Progenitor cell of endocrine pancreas (in vitro differentiated cells): ENCODE measurements at regions not wholly inside any gene's neighbourhood (a gene's known extent, or its start where the extent isn't known, plus 50 kb on each side); places are given as distances from the start of the nearest gene placed in this dataset.
A peak's percentile ranks its signal among the peaks of the same experiment; 100 is the strongest.

ENCODE experiments used
- DNase-seq: peaks from one replicate; pipeline ENCODE4 v3.0.0; 2021; ENCODE audit warnings: low spot score; ENCODE audit not compliant: unreplicated experiment
- H3K27ac Mint-ChIP-seq: 2 replicates; pipeline ENCODE4 v1.8.0; 2021; ENCODE audit warnings: mild to moderate bottlenecking, moderate library complexity, mixed read lengths
- H3K27me3 Mint-ChIP-seq: 2 replicates; pipeline ENCODE4 v1.8.0; 2021; ENCODE audit warnings: mixed read lengths
- H3K36me3 Mint-ChIP-seq: 2 replicates; pipeline ENCODE4 v1.8.0; 2022; ENCODE audit warnings: mixed read lengths; ENCODE audit not compliant: insufficient read depth
- H3K4me1 Mint-ChIP-seq: 2 replicates; pipeline ENCODE4 v1.8.0; 2021; ENCODE audit warnings: low read depth, mixed read lengths
- H3K4me3 Mint-ChIP-seq: 2 replicates; pipeline ENCODE4 v1.8.0; 2021; ENCODE audit warnings: low read depth, mild to moderate bottlenecking, moderate library complexity, mixed read lengths
- H3K9me3 Mint-ChIP-seq: 2 replicates; pipeline ENCODE4 v1.8.0; 2021; ENCODE audit warnings: low read depth, mixed read lengths
- CTCF ChIP-seq: fragments of 200-600 bp; sonication (generic); IDR thresholded peaks from one replicate; pipeline ENCODE4 v1.5.0; 2021; ENCODE audit warnings: antibody characterized with exemption, mild to moderate bottlenecking; ENCODE audit not compliant: unreplicated experiment

DNA sequence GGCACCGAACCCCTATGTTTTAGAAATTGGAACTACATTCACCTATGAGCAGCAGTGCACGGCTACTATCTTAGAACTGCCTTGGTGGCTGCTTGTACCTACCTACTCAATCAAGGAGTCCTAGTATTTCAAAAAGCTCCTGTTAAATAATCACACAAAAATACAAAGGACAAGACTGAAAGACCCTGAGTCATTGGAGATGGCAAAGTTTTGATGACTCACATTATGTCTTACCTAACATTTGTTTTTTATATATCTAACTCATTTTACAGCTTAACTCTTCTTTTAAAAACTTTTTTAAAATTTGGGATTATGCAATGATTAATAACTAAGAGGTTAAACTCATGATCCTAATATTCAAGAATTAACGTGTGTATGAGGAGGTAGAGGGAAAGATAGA, 1206.0 kb upstream of the TMPRSS15 start:
- Mint-ChIP-seq H3K4me3 (no peak overlapping the region), H3K36me3 (no peaks in the 10 kb centered on the region), H3K27me3 (no peaks in the 10 kb centered on the region), H3K27ac (no peak overlapping the region), H3K9me3 (no peaks in the 10 kb centered on the region), H3K4me1 (peaks cover 8% of the 10 kb centered on the region)
- no peak for TF ChIP-seq CTCF
- DNase-seq, result no peak

DNA sequence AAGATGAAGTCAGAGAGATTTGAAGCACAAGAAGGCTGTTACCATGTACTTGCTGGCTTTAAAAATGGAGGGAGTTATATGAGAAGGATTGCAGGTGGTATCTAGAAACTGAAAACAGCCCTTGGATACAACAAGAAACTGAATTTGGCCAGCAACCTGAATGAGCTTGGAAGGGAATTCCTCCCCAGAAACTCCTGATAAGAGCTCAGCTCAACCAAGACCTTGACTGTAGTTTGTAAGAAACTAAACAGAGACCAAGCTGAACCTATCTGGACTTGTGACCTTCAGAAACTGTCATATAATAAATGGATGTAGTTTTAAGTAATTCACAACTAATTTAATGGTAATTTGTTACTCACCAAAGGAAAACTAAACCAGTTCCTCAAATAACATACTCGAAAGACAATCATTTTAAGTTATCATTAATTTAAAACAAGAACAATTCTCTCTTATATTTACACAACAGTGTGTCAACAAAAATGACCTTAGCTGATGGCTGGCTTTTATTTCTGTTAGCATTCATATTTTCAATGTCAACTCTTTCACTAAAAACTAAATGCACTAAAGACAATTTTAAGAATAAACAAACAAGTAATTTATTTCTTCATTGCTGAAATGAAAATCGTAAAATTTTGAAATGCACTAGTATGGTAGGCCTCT, 1218.4 kb upstream of the TMPRSS15 start:
- Mint-ChIP-seq H3K36me3 (no peaks in the 10 kb centered on the region), H3K4me1 (peaks cover 17% of the 10 kb centered on the region), H3K9me3 (no peaks in the 10 kb centered on the region), H3K27me3 (no peaks in the 10 kb centered on the region), H3K4me3 (no peak overlapping the region), H3K27ac (peak overlapping the region; percentile 8)
- no peak for TF ChIP-seq CTCF
- DNase-seq, result no peak

DNA sequence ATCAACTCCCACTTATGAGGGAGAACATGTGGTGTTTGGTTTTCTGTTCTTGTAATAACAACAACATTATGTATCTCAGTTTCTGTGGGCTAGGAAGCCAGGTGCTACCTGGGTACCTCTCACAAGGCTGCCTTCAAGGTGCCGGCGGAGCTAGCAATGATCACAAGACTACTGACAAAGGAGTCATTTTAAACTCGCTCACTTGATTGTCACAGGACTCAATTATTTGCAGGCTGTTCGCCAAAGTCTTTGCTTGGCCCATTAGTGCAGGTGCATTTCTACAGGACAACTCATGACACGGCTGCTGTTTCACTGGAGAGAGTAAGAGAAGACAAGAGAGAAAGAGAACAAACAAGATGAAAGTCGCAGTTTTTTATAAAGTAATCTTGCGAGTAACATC, 1237.4 kb upstream of the TMPRSS15 start:
- Mint-ChIP-seq H3K27me3 (no peaks in the 10 kb centered on the region), H3K4me1 (peaks cover 2% of the 10 kb centered on the region), H3K9me3 (no peaks in the 10 kb centered on the region), H3K27ac (no peak overlapping the region), H3K36me3 (no peaks in the 10 kb centered on the region), H3K4me3 (no peak overlapping the region)
- TF ChIP-seq CTCF, result no peak
- DNase-seq, result no peak

DNA sequence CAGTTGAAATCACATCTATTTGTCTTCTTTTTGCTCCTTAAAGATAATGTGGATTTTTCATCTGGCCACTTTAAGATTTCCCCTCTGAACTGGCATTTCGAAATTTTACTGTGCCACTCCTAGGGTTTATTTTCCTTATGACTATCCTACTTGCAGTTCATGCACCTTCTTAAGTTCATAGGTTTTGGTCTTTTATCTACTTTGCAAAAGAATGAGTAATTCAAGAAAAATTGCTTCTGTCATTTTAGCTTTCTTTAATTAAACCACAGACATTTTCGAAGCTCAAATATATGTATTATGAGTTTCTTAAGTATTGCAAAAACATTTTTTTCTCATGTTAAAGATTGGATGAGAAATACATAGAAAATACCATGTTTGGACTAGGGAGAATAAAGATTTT, 1244.8 kb upstream of the TMPRSS15 start:
- no peaks in the 10 kb centered on the region for H3K4me1 Mint-ChIP-seq
- TF ChIP-seq CTCF, result no peak

DNA sequence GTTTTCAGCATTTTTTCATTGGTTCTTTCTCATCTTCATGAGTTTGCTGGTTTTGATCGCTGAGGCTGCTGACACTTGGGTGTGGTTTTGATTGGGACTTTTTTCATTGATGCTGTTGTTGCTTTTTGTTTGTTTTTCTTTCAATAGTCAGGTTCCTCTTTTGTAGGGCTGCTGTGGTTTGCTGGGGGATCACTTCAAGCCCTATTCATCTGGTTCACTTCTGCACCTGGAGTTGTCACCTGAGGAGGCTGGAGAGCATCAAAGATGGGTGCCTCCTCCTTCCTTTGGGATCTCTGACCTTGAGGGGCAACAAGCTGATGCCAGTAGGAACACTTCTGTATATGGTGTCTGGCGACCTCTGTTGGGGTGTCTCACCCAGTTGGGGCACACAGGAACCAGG, 1279.9 kb upstream of the TMPRSS15 start:
- H3K9me3 Mint-ChIP-seq, result no peaks in the 10 kb centered on the region
- no peak overlapping the region for H3K4me3 Mint-ChIP-seq
- no peak for DNase-seq
- no peaks in the 10 kb centered on the region for H3K27me3 Mint-ChIP-seq
- no peaks in the 10 kb centered on the region for H3K36me3 Mint-ChIP-seq
- no peak overlapping the region for H3K27ac Mint-ChIP-seq
- no peak for TF ChIP-seq CTCF
- H3K4me1 Mint-ChIP-seq, result no peaks in the 10 kb centered on the region

More for the DNA sequence above, 1244.8 kb upstream of the TMPRSS15 start:
- no peak overlapping the region for H3K4me3 Mint-ChIP-seq
- H3K36me3 Mint-ChIP-seq, result no peaks in the 10 kb centered on the region
- H3K27ac Mint-ChIP-seq, result no peak overlapping the region
- no peaks in the 10 kb centered on the region for H3K27me3 Mint-ChIP-seq
- H3K9me3 Mint-ChIP-seq, result no peaks in the 10 kb centered on the region
- DNase-seq, result no peak
